ENCODE measurements at regions not wholly inside any gene's neighbourhood (a gene's known extent, or its start where the extent isn't known, plus 50 kb on each side); places are given as distances from the start of the nearest gene placed in this dataset.

DNA sequence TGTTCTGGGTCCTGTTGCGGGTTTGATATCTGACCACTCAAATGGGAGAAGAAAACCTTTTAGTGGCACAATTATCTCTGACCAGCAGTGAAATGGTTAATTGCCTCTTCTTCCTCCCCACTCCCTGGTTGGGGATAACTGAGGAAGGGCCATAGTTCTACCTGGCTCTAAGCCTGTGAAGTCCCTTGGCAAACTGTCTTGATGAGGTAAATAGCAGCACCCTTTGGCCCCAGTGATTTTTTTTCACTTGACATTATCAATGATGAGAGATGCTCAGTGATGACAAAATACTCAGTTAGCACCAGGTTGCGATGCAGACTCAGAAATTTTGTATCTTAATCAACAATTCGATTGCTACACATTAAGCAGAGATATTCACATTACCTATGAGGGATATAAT lies 515.7 kb downstream of the PSAT1 start:
- H3K4me1 ChIP-seq (ENCODE audit: insufficient read depth, low read length, poor library complexity, severe bottlenecking), result no peaks in the 10 kb centered on the region
- no peaks in the 10 kb centered on the region for H3K9me3 ChIP-seq (ENCODE audit: insufficient read depth, low read depth, low read length)
- no peaks in the 10 kb centered on the region for H3K27me3 ChIP-seq (ENCODE audit: insufficient read depth, low read length, poor library complexity, severe bottlenecking)
- no peak for TF ChIP-seq EZH2phosphoT487 (IDR thresholded peaks at IDR 0.05; ENCODE audit: borderline replicate concordance)
- TF ChIP-seq, protein P1, sequence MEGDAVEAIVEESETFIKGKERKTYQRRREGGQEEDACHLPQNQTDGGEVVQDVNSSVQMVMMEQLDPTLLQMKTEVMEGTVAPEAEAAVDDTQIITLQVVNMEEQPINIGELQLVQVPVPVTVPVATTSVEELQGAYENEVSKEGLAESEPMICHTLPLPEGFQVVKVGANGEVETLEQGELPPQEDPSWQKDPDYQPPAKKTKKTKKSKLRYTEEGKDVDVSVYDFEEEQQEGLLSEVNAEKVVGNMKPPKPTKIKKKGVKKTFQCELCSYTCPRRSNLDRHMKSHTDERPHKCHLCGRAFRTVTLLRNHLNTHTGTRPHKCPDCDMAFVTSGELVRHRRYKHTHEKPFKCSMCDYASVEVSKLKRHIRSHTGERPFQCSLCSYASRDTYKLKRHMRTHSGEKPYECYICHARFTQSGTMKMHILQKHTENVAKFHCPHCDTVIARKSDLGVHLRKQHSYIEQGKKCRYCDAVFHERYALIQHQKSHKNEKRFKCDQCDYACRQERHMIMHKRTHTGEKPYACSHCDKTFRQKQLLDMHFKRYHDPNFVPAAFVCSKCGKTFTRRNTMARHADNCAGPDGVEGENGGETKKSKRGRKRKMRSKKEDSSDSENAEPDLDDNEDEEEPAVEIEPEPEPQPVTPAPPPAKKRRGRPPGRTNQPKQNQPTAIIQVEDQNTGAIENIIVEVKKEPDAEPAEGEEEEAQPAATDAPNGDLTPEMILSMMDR (conservative IDR thresholded peaks at IDR 0.05; ENCODE audit: low read length), result no peak
- H3K36me3 ChIP-seq (ENCODE audit: insufficient read depth, low read length), result no peaks in the 10 kb centered on the region
- H3F3A ChIP-seq (ENCODE audit: low read depth), result no peaks in the 10 kb centered on the region
- no peak overlapping the region for H2AFZ ChIP-seq (ENCODE audit: low read length)
- H3K79me2 ChIP-seq (ENCODE audit: insufficient read depth, low read length), result no peaks in the 10 kb centered on the region
- H3K9ac ChIP-seq (ENCODE audit: low read depth, low read length, poor library complexity, severe bottlenecking), result no peak overlapping the region
- no peaks in the 10 kb centered on the region for H3K9me2 ChIP-seq (replicated peaks; ENCODE audit: low read depth, low read length)
- no peaks in the 10 kb centered on the region for H4K20me1 ChIP-seq (ENCODE audit: insufficient read depth, low read length, poor library complexity, severe bottlenecking)
- no peak overlapping the region for H3K4me3 ChIP-seq (ENCODE audit: low read length, poor library complexity, severe bottlenecking)
- H3K4me2 ChIP-seq (ENCODE audit: low read depth, low read length, poor library complexity, severe bottlenecking), result no peak overlapping the region

DNA sequence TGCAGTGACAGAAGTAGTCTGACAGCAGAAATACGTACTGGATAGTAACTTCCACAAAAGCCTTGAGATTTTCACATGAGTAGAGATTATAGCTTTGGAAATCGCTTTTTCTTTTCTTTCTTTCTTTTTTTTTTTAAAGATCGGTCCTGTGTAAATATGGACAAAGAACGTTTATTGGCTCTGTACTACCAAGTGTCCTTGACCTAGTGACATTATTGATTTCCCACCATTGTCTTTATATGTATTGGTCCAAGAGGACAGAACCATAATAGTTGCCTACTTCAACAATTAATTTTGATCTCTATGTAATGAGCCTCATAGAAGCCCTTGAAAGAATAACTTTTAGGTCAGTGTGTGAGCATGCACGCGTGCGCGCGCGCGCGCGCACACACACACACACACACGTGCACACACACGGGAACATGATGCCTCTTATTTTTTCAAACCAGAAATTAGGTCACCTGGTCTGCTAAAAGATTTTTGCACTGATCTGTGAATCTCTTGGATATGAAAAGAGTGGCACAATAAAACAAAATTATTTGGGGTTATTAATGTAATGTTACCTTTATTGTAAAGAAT lies 516.8 kb downstream of the PSAT1 start:
- Histone ChIP-seq H3K4me1 (ENCODE audit: insufficient read depth, low read length, poor library complexity, severe bottlenecking) (no peaks in the 10 kb centered on the region), H3K36me3 (ENCODE audit: insufficient read depth, low read length) (no peaks in the 10 kb centered on the region), H3K79me2 (ENCODE audit: insufficient read depth, low read length) (no peaks in the 10 kb centered on the region), H4K20me1 (ENCODE audit: insufficient read depth, low read length, poor library complexity, severe bottlenecking) (no peaks in the 10 kb centered on the region), H2AFZ (ENCODE audit: low read length) (no peak overlapping the region), H3K9me3 (ENCODE audit: insufficient read depth, low read depth, low read length) (no peaks in the 10 kb centered on the region), H3K9ac (ENCODE audit: low read depth, low read length, poor library complexity, severe bottlenecking) (no peak overlapping the region), H3K4me2 (ENCODE audit: low read depth, low read length, poor library complexity, severe bottlenecking) (no peak overlapping the region), H3K27me3 (ENCODE audit: insufficient read depth, low read length, poor library complexity, severe bottlenecking) (no peaks in the 10 kb centered on the region), H3K4me3 (ENCODE audit: low read length, poor library complexity, severe bottlenecking) (no peak overlapping the region), H3K9me2 (replicated peaks; ENCODE audit: low read depth, low read length) (no peaks in the 10 kb centered on the region), H3F3A (ENCODE audit: low read depth) (no peaks in the 10 kb centered on the region)
- TF ChIP-seq EZH2phosphoT487 (IDR thresholded peaks at IDR 0.05; ENCODE audit: borderline replicate concordance), result no peak
- TF ChIP-seq, protein P1 (conservative IDR thresholded peaks at IDR 0.05; ENCODE audit: low read length), result no peak

DNA sequence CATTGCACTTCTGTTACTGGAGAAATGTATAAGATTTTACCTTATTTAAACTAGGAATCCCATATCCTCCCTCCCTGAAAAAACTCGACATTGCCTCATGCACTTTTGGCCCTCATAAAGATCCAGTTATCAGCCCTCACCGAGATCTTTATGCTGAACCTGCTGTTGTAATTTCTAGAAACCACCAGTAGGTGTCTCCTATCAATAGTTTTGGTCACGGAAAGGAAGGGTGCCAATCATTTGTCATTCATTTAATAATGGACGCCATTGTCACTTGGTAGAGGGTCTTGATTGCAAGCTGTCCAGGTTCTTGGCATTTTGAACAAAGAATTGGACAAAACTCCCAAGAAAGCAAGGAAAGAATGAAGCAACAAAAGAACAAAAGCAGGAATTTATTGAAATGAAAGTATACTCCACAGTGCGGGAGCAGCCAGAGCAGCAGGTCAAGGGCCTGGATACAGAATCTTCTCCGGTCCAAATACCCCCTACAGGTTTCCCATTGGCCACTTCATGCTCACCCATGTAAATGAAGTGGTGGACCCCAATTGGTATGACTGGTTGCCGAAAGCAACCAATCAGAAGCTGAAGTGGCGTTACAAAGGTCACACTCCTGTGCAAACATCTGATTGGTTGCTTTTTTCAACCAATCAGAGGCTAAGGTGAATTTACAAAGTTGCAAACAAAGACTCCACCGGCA lies 524.3 kb downstream of the PSAT1 start:
- Histone ChIP-seq H3K79me2 (ENCODE audit: insufficient read depth, low read length) (no peaks in the 10 kb centered on the region), H3K36me3 (ENCODE audit: insufficient read depth, low read length) (no peaks in the 10 kb centered on the region), H3K9me3 (ENCODE audit: insufficient read depth, low read depth, low read length) (no peaks in the 10 kb centered on the region), H3K4me2 (ENCODE audit: low read depth, low read length, poor library complexity, severe bottlenecking) (peak overlapping the region; percentile 39), H3K4me1 (ENCODE audit: insufficient read depth, low read length, poor library complexity, severe bottlenecking) (no peaks in the 10 kb centered on the region), H2AFZ (ENCODE audit: low read length) (peak overlapping the region; percentile 79), H3K9me2 (replicated peaks; ENCODE audit: low read depth, low read length) (no peaks in the 10 kb centered on the region), H3K4me3 (ENCODE audit: low read length, poor library complexity, severe bottlenecking) (peak overlapping the region; percentile 37), H3K27me3 (ENCODE audit: insufficient read depth, low read length, poor library complexity, severe bottlenecking) (no peaks in the 10 kb centered on the region), H3K9ac (ENCODE audit: low read depth, low read length, poor library complexity, severe bottlenecking) (no peak overlapping the region), H4K20me1 (ENCODE audit: insufficient read depth, low read length, poor library complexity, severe bottlenecking) (no peaks in the 10 kb centered on the region), H3F3A (ENCODE audit: low read depth) (no peaks in the 10 kb centered on the region)
- TF ChIP-seq, protein P1 (conservative IDR thresholded peaks at IDR 0.05; ENCODE audit: low read length), result peak; percentile 88
- no peak for TF ChIP-seq EZH2phosphoT487 (IDR thresholded peaks at IDR 0.05; ENCODE audit: borderline replicate concordance)
